Caco-2 (cell line): ENCODE measurements at regions not wholly inside any gene's neighbourhood (a gene's known extent, or its start where the extent isn't known, plus 50 kb on each side); places are given as distances from the start of the nearest gene placed in this dataset.
"Not testable (repeated sequence)": the region's sequence is repeated elsewhere in the genome, so short reads cannot be mapped to it uniquely, and the experiment has no call there.

ENCODE experiments used
- BruUV-seq: library from RNA; stranded (reverse); fragments of 400-500 nt; replicated peaks from 2 replicates; lab custom pipeline; 2021; lab: Mats Ljungman, UMichigan
- CTCF ChIA-PET: fragments of 300-600 bp; sonication (Branson Sonifier 250); formaldehyde crosslinking; loops from one replicate; lab custom pipeline; 2022; ENCODE audit warnings: antibody characterized with exemption; lab: Charles Lee
- POLR2A ChIA-PET: fragments of 300-600 bp; sonication (Branson Sonifier 250); formaldehyde crosslinking; loops from one replicate; lab custom pipeline; 2022; ENCODE audit warnings: antibody characterized with exemption; lab: Charles Lee
- DNase-seq, 2 experiments: peaks; one replicate each; pipeline versions ENCODE4 v3.0.0 to v3.0.0-alpha.2; 2020 to 2022
- H3K27me3 ChIP-seq: replicated peaks from 2 replicates; pipeline ENCODE4 v1.6.0; 2011; ENCODE audit warnings: low read length; ENCODE audit not compliant: control insufficient read depth, insufficient read depth
- H3K36me3 ChIP-seq: 2 replicates; pipeline ENCODE4 v1.5.1; 2011; ENCODE audit warnings: low read length; ENCODE audit not compliant: control insufficient read depth, insufficient read depth
- H3K4me1 ChIP-seq: fragments of 250-450 bp; sonication (Bioruptor Pico); 2 replicates; pipeline ENCODE4 v1.5.1; 2020; ENCODE audit warnings: mild to moderate bottlenecking
- H3K4me3 ChIP-seq: 2 replicates; pipeline ENCODE4 v1.5.1; 2011; ENCODE audit warnings: low read depth, mild to moderate bottlenecking, control low read depth, low read length
- H3K9me3 ChIP-seq: fragments of 250-450 bp; sonication (Bioruptor Pico); 2 replicates; pipeline ENCODE4 v1.5.1; 2020; ENCODE audit warnings: mild to moderate bottlenecking, moderate library complexity
- H3K27ac Mint-ChIP-seq: one replicate; pipeline ENCODE4 v1.8.0; 2022; ENCODE audit warnings: mixed read lengths; ENCODE audit not compliant: unreplicated experiment
- H3K27me3 Mint-ChIP-seq: one replicate; pipeline ENCODE4 v1.8.0; 2022; ENCODE audit warnings: mixed read lengths; ENCODE audit not compliant: insufficient read depth, unreplicated experiment
- H3K36me3 Mint-ChIP-seq: one replicate; pipeline ENCODE4 v1.8.0; 2022; ENCODE audit warnings: mild to moderate bottlenecking, mixed read lengths; ENCODE audit not compliant: insufficient read depth, unreplicated experiment
- H3K4me1 Mint-ChIP-seq: one replicate; pipeline ENCODE4 v1.8.0; 2022; ENCODE audit warnings: low read depth, mixed read lengths; ENCODE audit not compliant: unreplicated experiment
- H3K4me3 Mint-ChIP-seq: one replicate; pipeline ENCODE4 v1.8.0; 2022; ENCODE audit warnings: mild to moderate bottlenecking, moderate library complexity, mixed read lengths; ENCODE audit not compliant: unreplicated experiment
- H3K9me3 Mint-ChIP-seq: one replicate; pipeline ENCODE4 v1.8.0; 2022; ENCODE audit warnings: mixed read lengths; ENCODE audit not compliant: unreplicated experiment
- intact Hi-C: fragments of 100-400 bp; cut with micrococcal nuclease; formaldehyde crosslinking; loops from one replicate; pipeline ENCODE4 v1.10.0; 2022; ENCODE audit not compliant: unreplicated experiment
- TF ChIP-seq, protein P1 (sequence below), 2 experiments: fragments of 200-600 bp in 1 of 2; IDR thresholded peaks; 1 replicate in 1 of 2; 2 replicates in 1 of 2; pipeline versions ENCODE4 v1.5.1 to v1.8.0; 2011 to 2022; ENCODE audit warnings: antibody characterized with exemption in 1 of 2, control low read depth in 1 of 2, inconsistent platforms in 1 of 2, low read depth in 1 of 2, low read length in 1 of 2, mild to moderate bottlenecking in 1 of 2, moderate library complexity in 1 of 2; ENCODE audit not compliant: insufficient read depth in 1 of 2, severe bottlenecking in 1 of 2, unreplicated experiment in 1 of 2

DNA sequence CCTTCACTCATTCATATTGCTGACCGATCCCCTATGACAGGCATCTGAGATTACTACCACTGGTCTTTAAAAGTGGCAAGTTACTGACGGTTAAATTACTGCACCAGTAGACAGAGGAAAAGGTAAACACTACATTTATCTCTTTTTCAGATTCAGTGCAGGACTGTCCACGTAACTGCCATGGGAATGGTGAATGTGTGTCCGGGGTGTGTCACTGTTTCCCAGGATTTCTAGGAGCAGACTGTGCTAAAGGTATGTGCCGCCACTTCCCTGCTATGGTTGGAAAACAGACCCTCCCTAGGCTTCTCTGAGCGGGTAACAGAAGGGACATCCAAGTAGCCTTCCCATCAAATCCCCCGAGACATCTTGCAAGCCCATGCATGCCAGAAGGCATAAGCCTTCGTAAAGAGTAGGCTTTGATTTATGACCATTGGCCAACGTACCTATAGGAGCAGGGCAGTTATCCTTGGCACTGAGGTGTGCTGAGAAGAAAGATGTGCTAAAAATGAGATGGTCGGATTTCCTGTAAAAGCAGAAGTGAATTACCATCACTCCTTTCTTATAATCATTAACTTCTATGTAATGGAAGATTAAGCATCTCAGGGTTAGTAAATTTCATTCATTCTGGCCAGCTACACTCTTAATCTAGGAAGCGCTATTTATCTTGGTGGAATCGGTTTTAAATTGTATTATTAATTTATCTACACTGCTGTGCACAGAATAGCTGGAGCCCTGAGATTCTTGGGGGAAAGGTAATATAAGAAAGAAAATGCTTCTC is 193.4 kb upstream of the WWC1 start:
- BruUV-seq, result no TSS peak
- no peak for DNase-seq
- Mint-ChIP-seq H3K9me3 (no peaks in the 10 kb centered on the region), H3K36me3 (no peaks in the 10 kb centered on the region), H3K27ac (no peak overlapping the region), H3K4me3 (no peak overlapping the region), H3K4me1 (no peaks in the 10 kb centered on the region), H3K27me3 (peaks cover 24% of the 10 kb centered on the region)
- intact Hi-C loops, result no loop called here
- ChIA-PET POLR2A (no interaction called here), CTCF (no interaction called here)
- Histone ChIP-seq H3K27me3 (no peaks in the 10 kb centered on the region; the same call in 1 of the 2 replicates), H3K36me3 (no peaks in the 10 kb centered on the region), H3K4me3 (no peak overlapping the region), H3K4me1 (0 out of 2 replicates have a peak, but pooled peaks cover 5% of the 10 kb centered on the region), H3K9me3 (no peaks in the 10 kb centered on the region)
- TF ChIP-seq, protein P1, sequence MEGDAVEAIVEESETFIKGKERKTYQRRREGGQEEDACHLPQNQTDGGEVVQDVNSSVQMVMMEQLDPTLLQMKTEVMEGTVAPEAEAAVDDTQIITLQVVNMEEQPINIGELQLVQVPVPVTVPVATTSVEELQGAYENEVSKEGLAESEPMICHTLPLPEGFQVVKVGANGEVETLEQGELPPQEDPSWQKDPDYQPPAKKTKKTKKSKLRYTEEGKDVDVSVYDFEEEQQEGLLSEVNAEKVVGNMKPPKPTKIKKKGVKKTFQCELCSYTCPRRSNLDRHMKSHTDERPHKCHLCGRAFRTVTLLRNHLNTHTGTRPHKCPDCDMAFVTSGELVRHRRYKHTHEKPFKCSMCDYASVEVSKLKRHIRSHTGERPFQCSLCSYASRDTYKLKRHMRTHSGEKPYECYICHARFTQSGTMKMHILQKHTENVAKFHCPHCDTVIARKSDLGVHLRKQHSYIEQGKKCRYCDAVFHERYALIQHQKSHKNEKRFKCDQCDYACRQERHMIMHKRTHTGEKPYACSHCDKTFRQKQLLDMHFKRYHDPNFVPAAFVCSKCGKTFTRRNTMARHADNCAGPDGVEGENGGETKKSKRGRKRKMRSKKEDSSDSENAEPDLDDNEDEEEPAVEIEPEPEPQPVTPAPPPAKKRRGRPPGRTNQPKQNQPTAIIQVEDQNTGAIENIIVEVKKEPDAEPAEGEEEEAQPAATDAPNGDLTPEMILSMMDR (IDR thresholded peaks at IDR 0.05; ENCODE audit: insufficient read depth in 1 of 2, low read depth in 1 of 2, low read length in 1 of 2, severe bottlenecking in 1 of 2, unreplicated experiment in 1 of 2), result no peak

DNA sequence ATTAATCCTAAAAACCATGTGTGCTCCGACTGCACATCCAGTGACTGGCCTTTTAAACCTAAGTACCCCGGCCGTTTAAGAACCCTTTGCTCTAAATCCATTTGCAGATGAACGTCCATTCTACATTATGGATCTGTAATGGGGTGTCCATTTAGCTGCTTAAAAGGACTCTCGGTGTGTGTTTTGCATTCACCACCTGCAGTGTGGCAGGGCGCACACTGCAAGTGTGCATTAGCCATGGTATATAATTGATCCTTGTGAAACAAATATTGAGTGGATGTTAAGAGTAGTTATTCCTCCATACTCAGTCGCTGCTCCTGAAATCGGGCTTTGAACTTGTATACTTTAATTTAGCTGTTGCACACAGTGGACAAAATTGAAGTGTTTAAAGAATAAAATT is 190.1 kb upstream of the WWC1 start:
- H3K36me3 Mint-ChIP-seq, result no peaks in the 10 kb centered on the region
- no TSS peak for BruUV-seq
- H3K4me3 ChIP-seq, result no peak overlapping the region
- H3K4me1 Mint-ChIP-seq, result peaks cover 9% of the 10 kb centered on the region
- H3K27me3 Mint-ChIP-seq, result peaks cover 18% of the 10 kb centered on the region
- no peak overlapping the region for H3K4me3 Mint-ChIP-seq
- H3K9me3 ChIP-seq, result no peaks in the 10 kb centered on the region
- intact Hi-C loops, result no loop called here
- H3K27ac Mint-ChIP-seq, result no peak overlapping the region
- H3K4me1 ChIP-seq, result peaks cover 12% of the 10 kb centered on the region
- no peaks in the 10 kb centered on the region; the same call in 1 of the 2 replicates for H3K27me3 ChIP-seq
- TF ChIP-seq, protein P1 (IDR thresholded peaks at IDR 0.05; ENCODE audit: insufficient read depth in 1 of 2, low read depth in 1 of 2, low read length in 1 of 2, severe bottlenecking in 1 of 2, unreplicated experiment in 1 of 2), result no peak
- H3K36me3 ChIP-seq, result no peaks in the 10 kb centered on the region
- DNase-seq, result no peak
- CTCF ChIA-PET, result no interaction called here
- POLR2A ChIA-PET, result no interaction called here
- H3K9me3 Mint-ChIP-seq, result no peaks in the 10 kb centered on the region

DNA sequence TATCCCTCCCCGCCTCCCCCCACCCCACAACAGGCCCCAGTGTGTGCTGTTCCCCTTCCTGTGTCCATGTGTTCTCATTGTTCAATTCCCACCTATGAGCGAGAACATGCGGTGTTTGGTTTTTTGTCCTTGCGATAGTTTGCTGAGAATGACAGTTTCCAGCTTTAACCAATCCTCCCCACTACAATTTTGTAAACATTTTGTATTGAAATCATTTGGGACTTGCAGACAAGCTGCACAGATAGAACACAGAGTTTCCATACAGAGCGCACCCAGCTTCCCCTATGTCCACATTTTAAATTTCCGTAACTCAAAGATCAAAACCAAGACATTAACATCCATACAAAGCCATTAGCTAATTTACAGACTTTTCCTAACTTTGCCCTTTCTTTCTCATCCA is 188.4 kb upstream of the WWC1 start:
- H3K36me3 ChIP-seq, H3K4me3 ChIP-seq, H3K4me3 Mint-ChIP-seq, BruUV-seq, intact Hi-C loops, H3K27ac Mint-ChIP-seq, H3K4me1 Mint-ChIP-seq, H3K27me3 ChIP-seq, POLR2A ChIA-PET, H3K9me3 ChIP-seq, H3K9me3 Mint-ChIP-seq, H3K36me3 Mint-ChIP-seq, DNase-seq: not testable (repeated sequence)
- H3K4me1 ChIP-seq, result peaks cover 12% of the 10 kb centered on the region
- CTCF ChIA-PET, result interaction anchor here (0.8 kb wide), 1 partner anchor 11 kb away, joined by 4 read pairs; no protein-coding TSS in a partner anchor
- H3K27me3 Mint-ChIP-seq, result peaks cover 18% of the 10 kb centered on the region
